ENCODE measurements at regions not wholly inside any gene's neighbourhood (a gene's known extent, or its start where the extent isn't known, plus 50 kb on each side); places are given as distances from the start of the nearest gene placed in this dataset.

DNA sequence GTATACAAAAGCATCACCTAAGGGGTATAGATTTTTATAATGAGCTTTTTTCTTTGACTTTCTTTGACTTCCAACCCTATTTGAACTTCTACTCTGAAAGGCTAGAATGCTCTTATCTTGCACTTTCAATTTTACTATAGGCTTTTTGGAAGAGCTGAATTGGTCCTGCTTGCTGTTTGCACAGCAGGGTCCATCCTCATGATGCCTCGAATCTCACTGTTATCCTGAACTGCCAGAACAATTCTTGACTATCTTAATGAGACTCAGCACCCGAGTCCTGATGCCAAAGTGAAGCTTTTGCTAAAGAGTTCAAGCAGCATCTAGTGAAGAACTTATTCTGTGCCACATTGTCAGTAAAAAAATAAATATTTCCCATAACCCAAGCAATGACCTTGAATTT is 488.3 kb upstream of the ANO5 start:
- dilution Hi-C loops (cut with MboI; ENCODE audit: extremely low pct_ligation_motif_present, low sequenced_read_pairs) (no loop called here), intact Hi-C loops (cut with micrococcal nuclease) (no loop called here)

More for the DNA sequence above, 488.3 kb upstream of the ANO5 start:
- Histone ChIP-seq H3K9ac (replicated peaks; ENCODE audit: extremely low read depth, insufficient read depth, low read length) (no peak overlapping the region), H2AFZ (ENCODE audit: low read depth, low read length) (no peak overlapping the region), H3K36me3 (ENCODE audit: control insufficient read depth in 2 of 2, extremely low read depth in 1 of 2, insufficient read depth in 2 of 2, low read length in 2 of 2) (no peaks in the 10 kb centered on the region), H3K27ac (ENCODE audit: insufficient read depth, low read depth, low read length) (no peak overlapping the region), H3K27me3 (ENCODE audit: control insufficient read depth in 2 of 2, insufficient read depth in 2 of 2, low read length in 2 of 2) (no peaks in the 10 kb centered on the region), H3K4me1 (ENCODE audit: control insufficient read depth, extremely low read depth, insufficient read depth, low read length) (no peaks in the 10 kb centered on the region), H3K79me2 (ENCODE audit: control insufficient read depth, insufficient read depth, low read length) (no peaks in the 10 kb centered on the region), H4K20me1 (replicated peaks; ENCODE audit: control insufficient read depth, extremely low read depth, insufficient read depth, low read length) (no peaks in the 10 kb centered on the region), H3K9me3 (replicated peaks; ENCODE audit: control insufficient read depth, insufficient read depth, low read length) (peaks cover 2% of the 10 kb centered on the region), H3K4me2 (ENCODE audit: insufficient read depth, low read length) (no peak overlapping the region), H3K4me3 (replicated peaks in 1 of 3; ENCODE audit: insufficient read depth in 1 of 3, low read depth in 1 of 3, low read length in 3 of 3) (no peak overlapping the region), H3K9me1 (replicated peaks; ENCODE audit: control insufficient read depth, extremely low read depth, insufficient read depth, low read length) (no peaks in the 10 kb centered on the region)
- FAIRE-seq: no peak
- no peak for DNase-seq (ENCODE audit: low read depth, low spot score)
- ChIA-PET CTCF (no interaction called here), POLR2A (no interaction called here)
- TF ChIP-seq GATA2 (IDR thresholded peaks at IDR 0.05; ENCODE audit: insufficient read depth, insufficient read length, low read depth, low read length) (no peak), MYC (IDR thresholded peaks at IDR 0.05; ENCODE audit: low read depth, low read length) (no peak), POLR2A (IDR thresholded peaks at IDR 0.05; ENCODE audit: low read depth, low read length) (no peak), POLR2AphosphoS5 (IDR thresholded peaks at IDR 0.05; ENCODE audit: insufficient read depth, low read depth, low read length) (no peak), CTCF (IDR thresholded peaks at IDR 0.05; ENCODE audit: extremely low read depth in 1 of 2, insufficient read depth in 1 of 2, low read depth in 1 of 2, low read length in 2 of 2) (no peak), FOS (IDR thresholded peaks at IDR 0.05; ENCODE audit: borderline replicate concordance, insufficient read depth, low read length) (no peak), JUN (IDR thresholded peaks at IDR 0.05; ENCODE audit: borderline replicate concordance, insufficient read depth, insufficient read length, low read depth) (no peak), EZH2 (IDR thresholded peaks at IDR 0.05; ENCODE audit: borderline replicate concordance, low read depth, low read length, severe bottlenecking) (no peak)
- TF ChIP-seq, protein P1, sequence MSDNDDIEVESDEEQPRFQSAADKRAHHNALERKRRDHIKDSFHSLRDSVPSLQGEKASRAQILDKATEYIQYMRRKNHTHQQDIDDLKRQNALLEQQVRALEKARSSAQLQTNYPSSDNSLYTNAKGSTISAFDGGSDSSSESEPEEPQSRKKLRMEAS (IDR thresholded peaks at IDR 0.05; ENCODE audit: insufficient read depth, insufficient read length): no peak
- no TSS peak for BruUV-seq (replicated peaks)

Measured in endothelial cell of umbilical vein (primary cell).